Glomerular endothelial cell (primary cell): ENCODE measurements at regions not wholly inside any gene's neighbourhood (a gene's known extent, or its start where the extent isn't known, plus 50 kb on each side); places are given as distances from the start of the nearest gene placed in this dataset.

Experiments used
- DNase-seq: peaks from one replicate; pipeline ENCODE4 v3.0.0-alpha.2; 2011; ENCODE audit warnings: low read depth, low spot score; ENCODE audit errors: extremely low read depth

DNA sequence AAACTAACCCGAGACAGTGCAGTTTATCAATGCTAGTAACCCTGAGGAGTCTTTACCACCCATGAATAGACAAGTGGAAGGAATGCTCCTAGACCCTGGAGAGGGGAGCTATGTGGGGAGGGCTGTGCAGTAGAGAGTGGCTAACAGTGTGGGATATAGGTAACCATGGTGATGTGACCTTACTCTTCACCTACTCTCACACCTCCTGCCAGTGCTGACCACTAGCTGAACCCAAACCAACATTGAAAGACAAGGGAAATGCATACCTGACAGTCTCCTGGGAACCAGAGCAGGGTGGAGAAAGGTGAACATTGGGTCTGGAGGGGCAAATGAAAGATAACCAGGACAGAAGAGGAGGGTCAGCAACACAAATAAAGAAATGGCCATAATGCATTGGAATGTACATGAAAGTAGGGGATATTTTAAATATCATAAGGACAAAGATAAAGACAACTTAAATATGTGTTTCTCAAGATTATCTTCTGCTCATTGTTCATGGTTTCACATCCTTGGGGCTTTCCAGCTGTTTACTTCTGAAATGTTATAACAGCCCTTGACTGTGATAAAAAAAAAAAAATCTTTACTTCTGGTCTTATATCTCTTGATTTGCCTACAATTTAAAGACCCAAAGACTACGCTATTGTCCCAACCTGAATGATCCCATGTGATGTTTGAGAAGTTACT is 983.3 kb upstream of the TENM4 start:
- no peak for DNase-seq

DNA sequence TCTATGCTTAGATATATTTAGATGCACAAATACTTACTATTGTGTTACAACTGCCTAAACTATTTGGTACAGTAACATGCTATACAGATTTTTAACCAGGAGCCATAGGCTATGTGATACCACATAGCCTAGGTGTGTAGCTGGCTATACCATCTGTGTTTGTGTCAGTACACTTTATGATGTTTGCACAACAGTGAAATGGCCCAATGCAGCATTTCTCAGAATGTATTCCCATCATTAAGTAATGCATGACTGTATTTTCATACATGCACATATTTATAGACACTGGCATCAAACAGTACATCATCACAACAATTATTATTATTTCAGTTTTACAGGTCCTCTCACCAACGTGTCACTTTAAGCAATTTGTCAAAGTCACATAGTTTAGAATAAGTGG is 979.5 kb upstream of the TENM4 start:
- DNase-seq = no peak

DNA sequence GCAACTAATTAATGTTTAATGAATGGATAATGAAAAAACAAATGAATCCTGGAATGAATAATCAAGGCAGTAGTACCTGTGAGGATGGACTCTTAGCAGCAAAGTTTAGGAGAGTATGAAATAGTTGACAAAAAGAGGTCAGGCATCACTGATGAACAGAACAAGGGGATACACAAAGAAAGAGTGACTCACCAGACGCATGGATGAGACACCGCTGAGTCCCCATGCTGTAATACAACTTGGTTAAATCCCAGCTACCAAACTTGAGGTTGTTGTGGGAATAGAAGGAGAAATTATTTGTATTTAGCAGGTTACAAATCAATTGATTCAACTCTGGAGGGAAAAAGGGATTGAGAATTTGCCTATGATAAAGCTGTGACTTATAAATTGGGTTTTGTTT is 976.9 kb upstream of the TENM4 start:
- DNase-seq = no peak

DNA sequence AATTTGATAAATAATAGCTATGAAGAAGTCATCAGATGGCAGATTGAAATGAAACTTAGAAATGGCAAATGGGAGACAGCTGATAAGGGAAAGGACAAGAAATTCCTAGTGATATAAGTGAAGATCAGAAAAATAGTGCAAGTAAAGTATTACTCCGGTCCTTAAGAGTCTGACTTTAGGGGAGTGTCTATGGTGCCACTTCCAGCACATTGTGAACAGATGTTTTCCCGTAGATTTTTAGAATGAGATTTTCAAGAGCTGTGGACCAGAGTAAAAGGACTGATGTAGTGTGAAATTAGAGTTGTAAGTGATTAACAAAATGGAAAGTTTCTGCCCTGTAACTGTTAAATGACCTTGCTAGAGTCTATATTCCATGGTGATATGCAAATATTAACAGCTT is 974.8 kb upstream of the TENM4 start:
- no peak for DNase-seq

DNA sequence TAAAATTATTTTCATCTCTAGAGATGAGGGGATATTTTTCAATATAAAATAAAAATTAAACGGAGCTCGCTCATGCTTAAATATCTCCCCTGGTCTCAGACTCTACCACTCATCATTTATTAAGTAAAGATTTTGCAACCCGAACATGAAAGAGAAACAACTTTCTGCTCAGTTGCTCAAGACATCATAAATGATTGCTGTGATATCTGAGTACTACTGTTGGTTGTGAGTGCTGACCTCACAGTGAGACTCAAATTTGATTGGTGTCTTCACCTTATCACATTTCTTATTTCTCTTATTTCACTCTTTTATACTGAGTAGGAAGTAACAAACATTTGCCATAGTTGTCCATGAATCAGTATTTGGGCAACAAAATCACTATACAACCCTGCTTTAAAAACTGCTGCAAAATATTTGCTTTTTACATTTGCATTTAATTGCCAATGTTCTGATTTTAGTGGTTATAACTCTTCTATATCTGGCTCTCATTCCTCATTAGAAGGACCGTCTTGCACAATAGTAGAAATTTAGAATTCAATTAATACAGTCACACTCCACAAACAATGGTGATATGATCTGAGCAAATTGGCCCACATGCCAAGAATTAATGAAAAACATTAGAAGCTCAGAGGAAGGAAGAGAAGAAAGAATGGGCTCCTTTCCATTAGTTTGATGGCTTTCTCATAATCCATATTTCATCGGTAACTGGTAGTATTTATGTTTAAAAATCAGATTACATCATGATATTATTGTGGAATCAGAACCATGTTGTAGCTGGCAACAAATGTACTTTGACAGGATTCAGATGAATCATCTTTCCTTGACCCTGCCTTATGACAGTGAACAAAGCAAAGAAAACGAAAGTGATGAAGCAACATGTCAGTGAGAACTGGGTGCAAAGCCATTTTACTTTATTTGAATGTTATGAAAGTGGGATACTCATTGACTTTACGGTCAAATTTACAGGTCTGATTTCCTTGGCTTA is 973.6 kb upstream of the TENM4 start:
- no peak for DNase-seq

DNA sequence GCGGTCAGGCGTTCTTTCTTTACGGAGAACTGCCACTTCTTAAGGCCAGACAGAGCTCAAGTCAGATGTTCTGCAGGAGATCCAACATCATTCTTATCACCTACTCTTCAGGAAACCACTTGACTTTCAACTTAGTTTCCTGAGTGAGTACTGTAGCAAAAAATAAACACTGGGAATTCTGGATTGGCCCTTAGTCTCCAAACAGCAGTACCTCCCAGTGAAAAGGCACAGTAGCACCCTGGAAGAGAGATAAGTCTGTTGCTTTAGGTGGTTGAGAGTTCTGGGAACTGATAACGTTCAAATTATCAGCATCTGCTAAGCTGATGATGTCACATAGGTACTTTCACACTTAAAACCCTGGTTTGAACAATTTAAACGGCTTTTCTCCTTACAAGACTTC is 971.8 kb upstream of the TENM4 start:
- no peak for DNase-seq

DNA sequence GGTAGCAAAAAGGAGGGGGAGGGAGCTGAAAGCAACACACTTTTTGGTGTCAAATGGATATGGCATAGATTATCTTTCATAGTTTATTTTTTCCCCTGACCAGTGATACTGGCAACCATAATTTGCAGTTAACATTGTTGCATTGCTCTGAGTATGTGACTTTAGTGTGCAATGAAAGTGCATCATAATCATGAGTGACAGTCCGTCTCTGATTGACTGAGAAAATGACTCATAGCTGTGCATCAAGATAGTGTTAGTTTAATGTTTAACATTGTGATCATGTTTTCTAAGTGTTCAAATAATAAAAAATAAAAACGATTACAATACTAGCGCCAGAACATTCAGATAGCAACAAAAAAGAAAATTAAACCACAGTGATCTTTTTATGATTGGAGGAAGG is 952.4 kb upstream of the TENM4 start:
- no peak for DNase-seq

DNA sequence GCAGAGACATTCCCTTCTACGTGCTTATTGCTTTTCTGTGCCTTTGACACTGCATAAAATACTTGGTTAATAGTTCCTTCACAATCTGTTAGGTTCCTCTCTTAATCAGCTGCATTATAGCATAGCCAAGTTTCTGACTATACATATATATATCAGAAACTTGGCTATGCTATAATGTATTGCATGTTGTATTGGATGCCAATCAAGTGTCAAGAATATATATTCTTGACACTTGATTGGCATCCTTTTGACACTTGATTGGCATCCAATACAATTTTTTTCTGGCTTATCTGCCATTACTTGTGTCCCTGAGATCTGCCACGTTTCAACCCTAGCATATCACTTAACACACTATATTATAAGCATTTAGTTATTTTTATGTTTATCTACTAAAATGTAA is 949.7 kb upstream of the TENM4 start:
- DNase-seq = no peak

DNA sequence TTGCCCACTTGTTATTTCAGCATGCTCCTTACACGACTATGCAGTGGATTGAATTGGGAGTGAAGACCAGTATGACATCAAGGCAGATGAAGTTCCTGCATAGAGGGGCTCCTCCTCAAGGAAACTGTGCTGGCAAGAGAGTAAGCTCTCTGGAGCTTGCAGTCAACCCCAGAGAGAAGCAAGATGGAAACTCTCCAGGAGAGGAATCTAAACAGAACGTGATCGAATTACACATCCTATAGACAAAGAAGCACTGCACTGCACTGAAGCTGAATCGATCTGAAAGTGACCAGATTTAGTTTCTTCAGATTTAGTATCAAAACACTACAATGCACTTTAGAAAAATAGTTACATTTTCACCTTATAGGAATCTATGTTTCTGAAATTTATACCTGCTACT is 947.7 kb upstream of the TENM4 start:
- no peak for DNase-seq

DNA sequence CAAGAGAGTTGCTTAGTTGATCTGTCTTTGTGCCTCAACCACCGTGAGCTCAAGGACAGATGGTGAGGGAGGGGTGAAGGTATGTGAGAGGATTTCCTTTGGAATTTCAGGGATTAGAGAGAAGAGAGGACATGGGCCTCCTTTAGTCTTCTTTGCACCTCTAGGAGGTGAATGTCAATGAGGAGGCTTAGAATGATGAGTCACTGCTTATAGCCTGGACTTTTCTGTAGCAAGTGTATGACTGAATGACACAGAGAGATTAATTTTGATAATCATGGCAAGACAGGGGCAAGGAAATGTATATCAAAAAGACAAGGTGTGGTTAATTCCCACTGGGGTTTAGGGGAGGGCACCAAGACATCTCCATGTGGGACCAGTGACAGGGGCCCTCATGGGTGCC is 947.3 kb upstream of the TENM4 start:
- no peak for DNase-seq

DNA sequence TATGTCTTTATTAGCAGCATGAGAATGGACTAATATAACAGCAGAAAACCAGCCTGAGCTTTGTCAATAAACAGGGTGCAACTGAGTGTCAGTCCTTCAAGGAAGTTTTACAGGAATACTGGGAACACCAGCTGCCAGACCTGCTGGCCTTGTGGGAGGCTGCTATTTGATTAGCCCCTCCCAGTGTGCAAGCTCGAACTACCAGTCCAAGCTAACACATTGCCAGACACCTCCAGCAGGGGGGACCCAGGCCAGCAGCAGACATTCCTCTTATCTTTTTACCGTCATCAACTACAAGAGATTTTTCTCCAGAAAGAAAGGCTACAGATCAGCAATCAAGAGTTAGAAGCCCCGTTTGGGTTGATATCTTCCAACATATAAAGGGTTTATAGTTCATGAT is 942.8 kb upstream of the TENM4 start:
- DNase-seq = no peak

DNA sequence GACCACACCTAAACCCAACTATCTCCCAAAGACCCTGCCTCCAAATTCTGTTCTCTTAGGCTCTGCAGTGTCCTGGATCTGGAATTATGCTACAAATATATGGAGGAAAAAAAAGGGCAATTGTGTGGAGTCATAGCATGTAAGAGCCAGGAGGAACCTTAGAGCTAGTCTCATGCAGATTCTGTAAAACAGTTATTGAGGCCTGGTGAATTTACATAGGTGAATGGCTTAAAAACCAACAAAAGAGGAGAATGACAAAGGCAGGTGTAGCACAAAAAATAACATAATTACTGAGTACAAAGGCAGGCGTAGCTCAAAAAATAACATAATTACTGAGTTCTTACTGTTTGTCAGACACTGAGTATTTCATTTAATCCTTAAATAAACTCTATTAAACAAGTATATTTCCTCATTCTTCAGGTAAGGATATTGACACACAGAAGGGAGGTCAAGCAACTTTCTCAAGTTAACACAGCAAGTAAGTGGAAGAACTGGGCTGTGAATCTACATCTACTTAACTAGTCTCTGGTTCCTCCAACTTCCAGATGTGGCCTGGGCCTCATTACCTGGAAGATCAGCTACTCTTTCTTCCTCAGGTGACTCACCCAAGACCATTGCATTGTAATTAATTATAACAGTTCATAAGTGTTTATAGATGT is 938.9 kb upstream of the TENM4 start:
- DNase-seq = no peak

DNA sequence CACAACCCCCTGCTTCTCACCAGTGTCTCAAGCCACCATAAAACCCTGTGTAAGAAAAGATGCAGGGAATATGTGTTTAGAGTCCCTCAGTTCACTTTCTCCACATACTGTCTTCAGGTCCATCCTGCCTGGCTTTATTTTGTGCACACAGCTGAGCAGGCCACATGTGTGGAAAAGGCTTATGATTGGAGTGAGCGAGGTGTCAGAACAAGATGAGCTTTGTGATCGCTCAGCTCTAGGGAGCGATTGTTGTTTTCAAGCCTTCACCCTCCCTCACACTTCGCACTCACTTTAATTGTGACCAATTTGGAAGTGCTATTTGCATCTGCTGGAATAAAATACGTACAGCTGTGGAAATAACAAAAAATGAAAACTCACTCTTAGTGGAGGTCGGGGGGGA is 931.1 kb upstream of the TENM4 start:
- DNase-seq = no peak

DNA sequence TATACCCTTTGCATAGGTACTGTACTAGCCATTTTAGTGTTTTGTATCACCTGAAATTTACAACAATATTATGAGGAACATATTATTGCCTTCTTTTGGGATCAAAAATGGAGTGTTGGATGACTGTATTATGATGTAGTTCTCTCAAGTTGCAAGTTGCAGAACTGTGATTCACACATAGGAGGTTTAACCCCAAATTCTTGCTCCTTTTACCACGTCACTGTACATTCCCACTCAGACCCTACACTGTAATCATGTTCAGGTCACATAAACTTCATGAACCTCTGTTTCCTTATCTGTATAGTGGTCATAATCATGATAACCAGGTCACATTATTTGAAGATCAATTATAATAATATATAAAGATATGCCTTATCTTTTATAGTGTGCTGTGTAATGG is 925.1 kb upstream of the TENM4 start:
- DNase-seq = no peak

DNA sequence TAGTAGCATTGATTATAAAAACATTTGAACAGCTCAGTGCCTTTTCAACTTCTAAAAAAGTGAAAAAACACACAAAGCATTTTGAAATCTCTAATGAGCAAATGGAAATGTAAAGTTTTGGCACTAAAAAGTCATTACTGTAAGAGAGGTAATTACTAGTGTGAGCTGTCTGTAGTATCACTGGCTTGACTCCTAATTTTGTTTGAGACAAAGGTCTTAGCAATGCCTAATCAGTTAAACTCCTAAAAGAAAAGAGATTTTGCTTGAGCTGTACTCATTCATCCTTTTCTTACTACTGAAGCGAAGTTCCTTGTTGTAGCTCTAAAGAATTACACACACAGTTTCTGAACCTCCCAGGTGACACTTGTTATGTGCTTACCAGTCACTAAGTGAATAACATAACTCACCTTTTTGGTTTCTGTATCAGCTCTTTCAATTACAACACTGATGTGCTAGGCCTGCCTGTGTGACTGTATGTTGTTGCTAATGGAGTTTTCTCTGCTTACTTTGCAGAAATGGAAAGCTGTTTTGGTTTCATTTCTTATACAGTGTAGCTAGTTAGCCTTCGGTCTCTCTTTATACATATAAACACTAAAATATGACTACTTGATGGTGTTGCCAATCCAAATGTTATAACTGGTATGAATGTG is 924.4 kb upstream of the TENM4 start:
- no peak for DNase-seq

DNA sequence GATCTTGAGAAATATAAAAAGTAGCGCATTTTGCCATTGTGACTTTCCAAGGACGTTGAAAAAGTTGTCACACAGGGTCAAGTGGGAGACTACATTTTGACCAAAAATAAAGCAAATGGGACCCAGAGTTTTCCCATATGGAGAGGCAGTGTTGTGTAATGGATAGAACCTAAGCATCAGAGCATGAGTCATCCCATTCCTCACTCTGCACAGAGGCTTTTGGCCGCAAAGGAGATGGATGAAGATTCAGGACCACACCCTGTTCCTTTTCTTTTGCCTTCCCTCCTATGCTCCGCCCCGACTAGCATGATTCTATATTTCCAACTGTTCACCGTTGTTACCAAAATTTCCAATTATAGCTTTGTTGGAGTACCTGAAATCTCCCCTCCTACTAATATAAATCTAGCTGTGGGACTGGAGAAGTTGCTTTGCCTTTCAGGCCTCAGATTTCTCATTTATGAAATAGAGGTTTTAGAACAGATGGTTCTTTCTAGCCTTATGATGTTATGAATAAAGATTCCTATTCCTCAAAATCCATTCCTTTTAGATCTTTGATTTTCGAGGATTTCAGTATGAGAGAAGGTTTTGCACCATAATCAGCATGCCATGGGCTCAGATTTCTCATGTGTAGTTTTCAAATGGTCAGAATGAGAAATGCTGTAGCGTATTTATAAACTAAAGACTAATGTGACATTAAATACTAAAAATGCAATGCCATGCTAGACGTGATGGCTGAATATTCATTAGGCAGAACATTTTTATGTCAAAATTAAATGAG is 921.9 kb upstream of the TENM4 start:
- no peak for DNase-seq

DNA sequence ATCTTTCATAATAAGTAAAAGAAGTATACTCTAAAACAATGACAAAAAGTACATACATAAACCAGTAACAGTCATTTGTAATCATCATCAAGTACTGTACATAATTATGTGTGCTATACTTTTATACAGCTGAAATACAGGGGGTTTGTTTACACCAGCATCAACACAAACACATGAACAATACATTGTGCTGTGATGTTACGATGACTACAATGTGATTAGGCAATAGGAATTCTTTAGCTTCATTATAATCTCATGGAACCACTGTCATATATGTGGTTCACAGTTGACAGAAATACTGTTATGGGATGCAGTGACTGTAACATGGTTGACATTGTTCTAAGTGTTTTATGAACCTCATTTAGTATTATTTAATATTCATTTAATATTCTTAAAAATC is 914.4 kb upstream of the TENM4 start:
- DNase-seq = no peak

DNA sequence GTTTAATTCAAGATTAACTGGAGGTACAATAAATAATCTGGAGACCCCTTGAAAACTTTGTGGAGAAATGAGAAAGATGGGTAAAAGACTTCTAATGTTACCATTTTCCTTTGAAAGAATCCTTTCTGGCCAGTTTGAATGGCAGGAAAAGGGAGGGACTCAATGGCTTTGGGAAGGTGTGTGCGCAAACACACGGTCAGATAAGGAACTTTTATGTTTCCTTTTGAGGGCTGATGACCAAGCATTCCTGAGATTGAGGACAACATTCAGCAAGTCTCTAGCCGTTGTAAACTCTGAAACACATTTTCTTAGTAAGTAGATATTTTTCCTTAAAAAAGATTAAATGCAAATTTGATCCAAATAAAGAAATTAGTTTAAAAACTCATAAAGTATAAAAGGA is 909.7 kb upstream of the TENM4 start:
- no peak for DNase-seq

DNA sequence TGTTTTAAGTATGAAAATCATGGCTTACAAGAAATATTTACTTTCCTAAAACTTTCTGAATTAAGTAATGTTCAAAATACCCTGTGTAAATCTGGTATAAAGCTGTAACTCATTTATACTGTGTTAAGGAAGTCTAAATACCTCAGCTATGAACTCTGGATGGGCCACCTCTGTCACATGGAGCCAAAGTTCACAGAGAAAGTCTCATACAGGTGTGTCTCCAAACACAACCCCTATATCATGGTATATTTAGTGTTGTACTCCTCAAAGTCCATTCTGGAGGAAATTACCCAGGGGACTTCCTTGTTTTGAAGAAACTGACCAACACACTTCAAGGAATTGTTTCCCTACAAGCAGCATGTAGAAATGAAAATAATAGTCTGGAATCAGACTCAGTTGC is 909.2 kb upstream of the TENM4 start:
- DNase-seq = no peak

DNA sequence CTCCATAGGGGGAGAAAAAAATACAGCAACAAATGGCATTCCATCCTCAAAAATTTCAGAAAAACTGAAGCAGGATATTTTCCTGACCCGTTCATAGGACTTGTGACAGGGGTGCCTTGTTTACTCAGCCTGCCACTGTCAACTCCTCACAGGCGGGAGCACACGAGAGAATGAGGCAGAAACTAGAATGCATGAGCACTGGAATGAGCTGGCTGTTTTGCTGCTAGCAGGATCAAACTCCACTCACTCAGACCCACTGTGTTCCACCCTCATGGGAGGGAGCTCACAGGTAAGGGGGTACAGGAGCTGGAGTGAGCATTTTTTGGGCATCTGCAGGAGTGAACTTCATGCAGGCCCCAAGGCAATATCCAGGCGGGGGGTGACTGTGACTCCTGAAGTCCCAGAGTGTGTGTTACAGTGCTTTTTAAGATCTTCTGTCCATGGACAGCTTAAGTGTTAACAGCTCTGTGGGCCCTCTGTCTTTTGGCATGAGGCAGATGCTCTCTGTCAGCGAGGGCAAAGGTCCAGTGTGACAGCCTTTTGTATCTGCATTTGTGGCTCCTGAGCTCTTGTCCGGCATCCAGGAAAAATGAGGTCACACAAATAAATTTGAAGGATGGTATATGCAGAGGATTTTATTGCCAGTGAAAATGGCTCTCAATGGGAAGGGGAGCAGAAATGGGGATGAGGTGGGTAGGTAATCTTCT is 905.7 kb upstream of the TENM4 start:
- DNase-seq = no peak
